H1 (cell line): ENCODE measurements at regions not wholly inside any gene's neighbourhood (a gene's known extent, or its start where the extent isn't known, plus 50 kb on each side); places are given as distances from the start of the nearest gene placed in this dataset.

ENCODE experiments used
- EP300 ChIP-seq, 2 experiments: IDR thresholded peaks; 1 replicate in 1 of 2; 2 replicates in 1 of 2; pipeline ENCODE4 v1.6.1; 2011 to 2012; ENCODE audit warnings: low read depth in 2 of 2, low read length in 2 of 2, mild to moderate bottlenecking in 2 of 2, borderline replicate concordance in 1 of 2, inconsistent platforms in 1 of 2, moderate library complexity in 1 of 2
- GABPA ChIP-seq: IDR thresholded peaks from 2 replicates; pipeline ENCODE4 v1.6.1; 2011; ENCODE audit warnings: mild to moderate bottlenecking, low read length, moderate library complexity, borderline replicate concordance; ENCODE audit not compliant: insufficient read depth
- JUN ChIP-seq: IDR thresholded peaks from 2 replicates; pipeline ENCODE4 v1.6.1; 2011; ENCODE audit warnings: low read depth, mild to moderate bottlenecking, improper control_type of control experiment, low read length
- NRF1 ChIP-seq: IDR thresholded peaks from 2 replicates; pipeline ENCODE4 v1.6.1; 2011; ENCODE audit warnings: mild to moderate bottlenecking, low read depth, low read length, improper control_type of control experiment
- POLR2A ChIP-seq, 2 experiments: IDR thresholded peaks; 1 replicate in 1 of 2; 2 replicates in 1 of 2; pipeline ENCODE4 v1.6.1; 2011; ENCODE audit warnings: low read depth in 2 of 2, low read length in 2 of 2, mild to moderate bottlenecking in 2 of 2; ENCODE audit errors: control extremely low read depth in 1 of 2
- POLR2AphosphoS5 ChIP-seq: IDR thresholded peaks from 2 replicates; pipeline ENCODE4 v1.6.1; 2011; ENCODE audit warnings: low read depth, low read length
- RNF2 ChIP-seq: fragments of 200-900, 300-1000 bp; sonication (generic); IDR thresholded peaks from 2 replicates; pipeline ENCODE4 v1.7.1; 2016; ENCODE audit warnings: borderline replicate concordance, low read depth, mild to moderate bottlenecking, antibody characterized with exemption, low read length; ENCODE audit not compliant: poor library complexity, severe bottlenecking; ENCODE audit errors: missing control alignments
- SIRT6 ChIP-seq: IDR thresholded peaks from one replicate; pipeline ENCODE4 v1.7.1; 2012; ENCODE audit warnings: low read length, inconsistent platforms
- TAF1 ChIP-seq: IDR thresholded peaks from 2 replicates; pipeline ENCODE4 v1.6.1; 2011; ENCODE audit warnings: mild to moderate bottlenecking, low read depth, low read length
- TEAD4 ChIP-seq: IDR thresholded peaks from 2 replicates; pipeline ENCODE4 v1.6.1; 2012; ENCODE audit warnings: low read depth, low read length, inconsistent platforms, mixed read lengths
- TF ChIP-seq, protein P1 (sequence below), 3 experiments: IDR thresholded peaks; 1 replicate in 2 of 3; 2 replicates in 1 of 3; pipeline versions ENCODE4 v1.5.1 to v1.6.1; 2011; ENCODE audit warnings: low read length in 3 of 3, mild to moderate bottlenecking in 3 of 3, inconsistent platforms in 2 of 3, low read depth in 1 of 3, moderate library complexity in 1 of 3; ENCODE audit not compliant: insufficient read depth in 1 of 3; ENCODE audit errors: control extremely low read depth in 1 of 3
- TF ChIP-seq, protein P2 (sequence below): IDR thresholded peaks from 2 replicates; pipeline ENCODE4 v1.6.1; 2012; ENCODE audit warnings: inconsistent platforms
- TF ChIP-seq, protein P3 (sequence below): fragments of 300-600 bp; sonication (generic); IDR thresholded peaks from 2 replicates; pipeline ENCODE4 v1.7.1; 2012; ENCODE audit warnings: low read length, moderate library complexity, mild to moderate bottlenecking, inconsistent platforms; ENCODE audit not compliant: insufficient replicate concordance

DNA sequence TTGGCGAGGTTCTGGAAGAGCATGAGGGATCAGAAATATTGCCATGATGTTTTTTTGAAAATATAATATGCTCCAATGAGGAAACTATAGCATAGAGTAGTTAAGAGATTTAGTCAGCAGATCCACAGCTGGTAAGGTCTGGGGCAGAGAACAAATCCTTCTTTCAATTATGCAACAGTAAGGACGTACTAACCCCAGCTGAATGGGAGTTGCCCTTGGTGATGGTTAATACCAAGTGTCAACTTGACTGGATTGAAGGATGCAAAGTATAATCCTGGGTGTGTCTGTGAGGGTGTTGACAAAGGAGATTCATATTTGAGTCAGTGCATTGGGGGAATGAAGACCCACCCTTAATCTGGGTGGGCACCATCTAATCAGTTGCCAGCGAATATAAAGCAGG is 745.5 kb upstream of the NRSN1 start:
- TF ChIP-seq RNF2 (no peak), SIRT6 (no peak), NRF1 (no peak), POLR2AphosphoS5 (no peak), TAF1 (no peak), JUN (no peak), POLR2A (IDR thresholded peaks at IDR 0.05; ENCODE audit: control extremely low read depth in 1 of 2, low read depth in 2 of 2, low read length in 2 of 2) (no peak), GABPA (no peak), EP300 (IDR thresholded peaks at IDR 0.05; ENCODE audit: borderline replicate concordance in 1 of 2, low read depth in 2 of 2, low read length in 2 of 2) (no peak), TEAD4 (no peak)
- TF ChIP-seq, protein P1, sequence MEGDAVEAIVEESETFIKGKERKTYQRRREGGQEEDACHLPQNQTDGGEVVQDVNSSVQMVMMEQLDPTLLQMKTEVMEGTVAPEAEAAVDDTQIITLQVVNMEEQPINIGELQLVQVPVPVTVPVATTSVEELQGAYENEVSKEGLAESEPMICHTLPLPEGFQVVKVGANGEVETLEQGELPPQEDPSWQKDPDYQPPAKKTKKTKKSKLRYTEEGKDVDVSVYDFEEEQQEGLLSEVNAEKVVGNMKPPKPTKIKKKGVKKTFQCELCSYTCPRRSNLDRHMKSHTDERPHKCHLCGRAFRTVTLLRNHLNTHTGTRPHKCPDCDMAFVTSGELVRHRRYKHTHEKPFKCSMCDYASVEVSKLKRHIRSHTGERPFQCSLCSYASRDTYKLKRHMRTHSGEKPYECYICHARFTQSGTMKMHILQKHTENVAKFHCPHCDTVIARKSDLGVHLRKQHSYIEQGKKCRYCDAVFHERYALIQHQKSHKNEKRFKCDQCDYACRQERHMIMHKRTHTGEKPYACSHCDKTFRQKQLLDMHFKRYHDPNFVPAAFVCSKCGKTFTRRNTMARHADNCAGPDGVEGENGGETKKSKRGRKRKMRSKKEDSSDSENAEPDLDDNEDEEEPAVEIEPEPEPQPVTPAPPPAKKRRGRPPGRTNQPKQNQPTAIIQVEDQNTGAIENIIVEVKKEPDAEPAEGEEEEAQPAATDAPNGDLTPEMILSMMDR (IDR thresholded peaks at IDR 0.05; ENCODE audit: control extremely low read depth in 1 of 3, insufficient read depth in 1 of 3, low read depth in 1 of 3, low read length in 3 of 3), result no peak
- TF ChIP-seq, protein P2, sequence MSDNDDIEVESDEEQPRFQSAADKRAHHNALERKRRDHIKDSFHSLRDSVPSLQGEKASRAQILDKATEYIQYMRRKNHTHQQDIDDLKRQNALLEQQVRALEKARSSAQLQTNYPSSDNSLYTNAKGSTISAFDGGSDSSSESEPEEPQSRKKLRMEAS, result no peak
- TF ChIP-seq, protein P3, sequence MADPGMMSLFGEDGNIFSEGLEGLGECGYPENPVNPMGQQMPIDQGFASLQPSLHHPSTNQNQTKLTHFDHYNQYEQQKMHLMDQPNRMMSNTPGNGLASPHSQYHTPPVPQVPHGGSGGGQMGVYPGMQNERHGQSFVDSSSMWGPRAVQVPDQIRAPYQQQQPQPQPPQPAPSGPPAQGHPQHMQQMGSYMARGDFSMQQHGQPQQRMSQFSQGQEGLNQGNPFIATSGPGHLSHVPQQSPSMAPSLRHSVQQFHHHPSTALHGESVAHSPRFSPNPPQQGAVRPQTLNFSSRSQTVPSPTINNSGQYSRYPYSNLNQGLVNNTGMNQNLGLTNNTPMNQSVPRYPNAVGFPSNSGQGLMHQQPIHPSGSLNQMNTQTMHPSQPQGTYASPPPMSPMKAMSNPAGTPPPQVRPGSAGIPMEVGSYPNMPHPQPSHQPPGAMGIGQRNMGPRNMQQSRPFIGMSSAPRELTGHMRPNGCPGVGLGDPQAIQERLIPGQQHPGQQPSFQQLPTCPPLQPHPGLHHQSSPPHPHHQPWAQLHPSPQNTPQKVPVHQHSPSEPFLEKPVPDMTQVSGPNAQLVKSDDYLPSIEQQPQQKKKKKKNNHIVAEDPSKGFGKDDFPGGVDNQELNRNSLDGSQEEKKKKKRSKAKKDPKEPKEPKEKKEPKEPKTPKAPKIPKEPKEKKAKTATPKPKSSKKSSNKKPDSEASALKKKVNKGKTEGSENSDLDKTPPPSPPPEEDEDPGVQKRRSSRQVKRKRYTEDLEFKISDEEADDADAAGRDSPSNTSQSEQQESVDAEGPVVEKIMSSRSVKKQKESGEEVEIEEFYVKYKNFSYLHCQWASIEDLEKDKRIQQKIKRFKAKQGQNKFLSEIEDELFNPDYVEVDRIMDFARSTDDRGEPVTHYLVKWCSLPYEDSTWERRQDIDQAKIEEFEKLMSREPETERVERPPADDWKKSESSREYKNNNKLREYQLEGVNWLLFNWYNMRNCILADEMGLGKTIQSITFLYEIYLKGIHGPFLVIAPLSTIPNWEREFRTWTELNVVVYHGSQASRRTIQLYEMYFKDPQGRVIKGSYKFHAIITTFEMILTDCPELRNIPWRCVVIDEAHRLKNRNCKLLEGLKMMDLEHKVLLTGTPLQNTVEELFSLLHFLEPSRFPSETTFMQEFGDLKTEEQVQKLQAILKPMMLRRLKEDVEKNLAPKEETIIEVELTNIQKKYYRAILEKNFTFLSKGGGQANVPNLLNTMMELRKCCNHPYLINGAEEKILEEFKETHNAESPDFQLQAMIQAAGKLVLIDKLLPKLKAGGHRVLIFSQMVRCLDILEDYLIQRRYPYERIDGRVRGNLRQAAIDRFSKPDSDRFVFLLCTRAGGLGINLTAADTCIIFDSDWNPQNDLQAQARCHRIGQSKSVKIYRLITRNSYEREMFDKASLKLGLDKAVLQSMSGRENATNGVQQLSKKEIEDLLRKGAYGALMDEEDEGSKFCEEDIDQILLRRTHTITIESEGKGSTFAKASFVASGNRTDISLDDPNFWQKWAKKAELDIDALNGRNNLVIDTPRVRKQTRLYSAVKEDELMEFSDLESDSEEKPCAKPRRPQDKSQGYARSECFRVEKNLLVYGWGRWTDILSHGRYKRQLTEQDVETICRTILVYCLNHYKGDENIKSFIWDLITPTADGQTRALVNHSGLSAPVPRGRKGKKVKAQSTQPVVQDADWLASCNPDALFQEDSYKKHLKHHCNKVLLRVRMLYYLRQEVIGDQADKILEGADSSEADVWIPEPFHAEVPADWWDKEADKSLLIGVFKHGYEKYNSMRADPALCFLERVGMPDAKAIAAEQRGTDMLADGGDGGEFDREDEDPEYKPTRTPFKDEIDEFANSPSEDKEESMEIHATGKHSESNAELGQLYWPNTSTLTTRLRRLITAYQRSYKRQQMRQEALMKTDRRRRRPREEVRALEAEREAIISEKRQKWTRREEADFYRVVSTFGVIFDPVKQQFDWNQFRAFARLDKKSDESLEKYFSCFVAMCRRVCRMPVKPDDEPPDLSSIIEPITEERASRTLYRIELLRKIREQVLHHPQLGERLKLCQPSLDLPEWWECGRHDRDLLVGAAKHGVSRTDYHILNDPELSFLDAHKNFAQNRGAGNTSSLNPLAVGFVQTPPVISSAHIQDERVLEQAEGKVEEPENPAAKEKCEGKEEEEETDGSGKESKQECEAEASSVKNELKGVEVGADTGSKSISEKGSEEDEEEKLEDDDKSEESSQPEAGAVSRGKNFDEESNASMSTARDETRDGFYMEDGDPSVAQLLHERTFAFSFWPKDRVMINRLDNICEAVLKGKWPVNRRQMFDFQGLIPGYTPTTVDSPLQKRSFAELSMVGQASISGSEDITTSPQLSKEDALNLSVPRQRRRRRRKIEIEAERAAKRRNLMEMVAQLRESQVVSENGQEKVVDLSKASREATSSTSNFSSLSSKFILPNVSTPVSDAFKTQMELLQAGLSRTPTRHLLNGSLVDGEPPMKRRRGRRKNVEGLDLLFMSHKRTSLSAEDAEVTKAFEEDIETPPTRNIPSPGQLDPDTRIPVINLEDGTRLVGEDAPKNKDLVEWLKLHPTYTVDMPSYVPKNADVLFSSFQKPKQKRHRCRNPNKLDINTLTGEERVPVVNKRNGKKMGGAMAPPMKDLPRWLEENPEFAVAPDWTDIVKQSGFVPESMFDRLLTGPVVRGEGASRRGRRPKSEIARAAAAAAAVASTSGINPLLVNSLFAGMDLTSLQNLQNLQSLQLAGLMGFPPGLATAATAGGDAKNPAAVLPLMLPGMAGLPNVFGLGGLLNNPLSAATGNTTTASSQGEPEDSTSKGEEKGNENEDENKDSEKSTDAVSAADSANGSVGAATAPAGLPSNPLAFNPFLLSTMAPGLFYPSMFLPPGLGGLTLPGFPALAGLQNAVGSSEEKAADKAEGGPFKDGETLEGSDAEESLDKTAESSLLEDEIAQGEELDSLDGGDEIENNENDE, result no peak
